ENCODE measurements at regions not wholly inside any gene's neighbourhood (a gene's known extent, or its start where the extent isn't known, plus 50 kb on each side); places are given as distances from the start of the nearest gene placed in this dataset.

DNA sequence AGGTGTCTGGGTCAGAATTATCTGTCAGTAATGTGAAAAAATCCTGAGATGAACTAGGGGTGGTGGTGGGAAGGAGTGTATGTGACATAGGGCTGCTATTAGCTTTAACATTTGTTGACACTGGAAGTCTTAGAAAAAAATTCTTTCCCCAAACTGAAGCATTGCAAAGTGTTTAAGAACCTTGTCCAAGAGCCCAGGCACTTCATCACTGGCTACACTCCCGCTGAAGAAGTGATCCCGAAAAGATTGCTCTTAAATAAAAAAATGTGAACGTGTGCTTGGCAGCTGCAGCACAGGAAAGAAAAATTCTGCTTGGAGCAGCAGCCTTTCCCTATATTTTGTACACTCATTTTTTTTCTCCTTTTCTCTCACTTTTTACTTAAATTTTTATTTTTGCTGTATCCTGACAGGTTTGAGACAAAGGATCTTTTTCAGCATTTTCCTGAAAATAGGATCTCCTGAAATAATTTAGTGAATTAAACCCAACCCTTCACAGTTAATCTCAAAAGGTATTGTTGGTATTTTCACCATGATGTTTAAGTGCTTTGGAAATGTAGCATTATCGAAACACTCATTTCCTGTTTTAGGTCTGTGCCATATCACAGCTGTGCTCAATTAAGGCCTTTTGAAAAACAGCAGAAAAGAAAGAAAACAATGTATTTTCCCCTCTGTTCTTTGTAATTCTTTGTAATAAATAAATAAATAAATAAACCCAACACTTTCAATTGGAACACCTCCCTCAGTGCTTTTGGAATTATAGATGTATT, 477.6 kb downstream of the ZNF385D start:
- no peak overlapping the region for H3K14ac ChIP-seq (ENCODE audit: insufficient read length)
- H3K27me3 ChIP-seq (replicated peaks in 1 of 4; ENCODE audit: control insufficient read depth in 3 of 4, extremely low read depth in 1 of 4, insufficient read depth in 3 of 4, low read length in 3 of 4), result no peaks in the 10 kb centered on the region
- peaks cover 0 to 5% (median 0%) of the 10 kb centered on the region in 4 experiments; a peak in 2 of 8 replicates for H3K36me3 ChIP-seq (ENCODE audit: control insufficient read depth in 2 of 4, insufficient read depth in 4 of 4, low read length in 3 of 4)
- no peak overlapping the region for H4K91ac ChIP-seq (replicated peaks; ENCODE audit: insufficient read length, low read length)
- DNase-seq (ENCODE audit: low read depth in 1 of 2, low spot score in 2 of 2) (no peak), FAIRE-seq (no peak)
- no peak overlapping the region for H3K4me3 ChIP-seq (ENCODE audit: extremely low read depth in 1 of 4, insufficient read depth in 2 of 4, low read depth in 3 of 4, low read length in 4 of 4)
- H3K79me2 ChIP-seq (ENCODE audit: control insufficient read depth in 1 of 2, insufficient read depth in 2 of 2, low read length in 2 of 2), result no peaks in the 10 kb centered on the region
- H3K23ac ChIP-seq (ENCODE audit: insufficient read length), result no peak overlapping the region
- H2BK20ac ChIP-seq (ENCODE audit: low read length), result no peak overlapping the region
- TF ChIP-seq TCF12 (IDR thresholded peaks at IDR 0.05; ENCODE audit: low read depth, low read length), result no peak
- TF ChIP-seq CBX8 (IDR thresholded peaks at IDR 0.05; ENCODE audit: borderline replicate concordance, low read depth, low read length), result no peak
- TF ChIP-seq, protein P1, sequence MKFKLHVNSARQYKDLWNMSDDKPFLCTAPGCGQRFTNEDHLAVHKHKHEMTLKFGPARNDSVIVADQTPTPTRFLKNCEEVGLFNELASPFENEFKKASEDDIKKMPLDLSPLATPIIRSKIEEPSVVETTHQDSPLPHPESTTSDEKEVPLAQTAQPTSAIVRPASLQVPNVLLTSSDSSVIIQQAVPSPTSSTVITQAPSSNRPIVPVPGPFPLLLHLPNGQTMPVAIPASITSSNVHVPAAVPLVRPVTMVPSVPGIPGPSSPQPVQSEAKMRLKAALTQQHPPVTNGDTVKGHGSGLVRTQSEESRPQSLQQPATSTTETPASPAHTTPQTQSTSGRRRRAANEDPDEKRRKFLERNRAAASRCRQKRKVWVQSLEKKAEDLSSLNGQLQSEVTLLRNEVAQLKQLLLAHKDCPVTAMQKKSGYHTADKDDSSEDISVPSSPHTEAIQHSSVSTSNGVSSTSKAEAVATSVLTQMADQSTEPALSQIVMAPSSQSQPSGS (IDR thresholded peaks at IDR 0.05; ENCODE audit: low read length), result no peak
- no peak for TF ChIP-seq SIN3A (conservative IDR thresholded peaks at IDR 0.05 in 1 of 2, IDR thresholded peaks at IDR 0.05 in 1 of 2; ENCODE audit: low read depth in 1 of 2, low read length in 2 of 2)
- H3K56ac ChIP-seq (replicated peaks; ENCODE audit: insufficient read length, low read depth, low read length), result no peak overlapping the region
- no peak overlapping the region for H3K27ac ChIP-seq (ENCODE audit: low read depth, low read length)
- no peak overlapping the region for H4K5ac ChIP-seq (ENCODE audit: insufficient read length, low read depth, low read length)
- H3K79me1 ChIP-seq (ENCODE audit: low read depth, low read length), result no peaks in the 10 kb centered on the region
- H2BK12ac ChIP-seq (ENCODE audit: low read depth, low read length), result no peak overlapping the region
- H3K9me3 ChIP-seq (ENCODE audit: insufficient read depth in 2 of 2, low read depth in 1 of 2, low read length in 1 of 2), result peaks cover 4 to 10% of the 10 kb centered on the region in 2 experiments; a peak in 3 of 4 replicates
- H4K8ac ChIP-seq (ENCODE audit: extremely low read depth, insufficient read depth, low read length), result no peak overlapping the region
- WGBS, 2 experiments (ENCODE audit: extremely low coverage in 1 of 2, insufficient coverage in 1 of 2, insufficient read length in 1 of 2, insufficient replicate concordance in 2 of 2, low coverage in 1 of 2, low lambda C conversion rate in 2 of 2, missing lambda C conversion rate in 1 of 2), result 92% methylated on average over 4 of the region's 4 CpGs; no CpG with 5 or more reads in 1 of the 2 experiments
- H3K9ac ChIP-seq (replicated peaks in 1 of 4; ENCODE audit: extremely low read depth in 1 of 4, low read depth in 3 of 4, low read length in 3 of 4), result no peak overlapping the region
- no peak overlapping the region for H3K18ac ChIP-seq (ENCODE audit: extremely low read depth, low read length)
- ChIA-PET CTCF (ENCODE audit: partially characterized antibody) (interaction anchor here (0.6 to 1.3 kb wide), 2 partner anchors 17 to 22 kb away, joined by 3 to 4 read pairs; no protein-coding TSS in a partner anchor), POLR2A (ENCODE audit: partially characterized antibody) (no interaction called here)
- H4K20me1 ChIP-seq (replicated peaks in 1 of 2; ENCODE audit: control insufficient read depth in 1 of 2, insufficient read depth in 2 of 2, low read length in 2 of 2), result no peaks in the 10 kb centered on the region
- no peak overlapping the region for H3K4ac ChIP-seq (replicated peaks; ENCODE audit: insufficient read length, low read depth, low read length)
- no peaks in the 10 kb centered on the region for H3K23me2 ChIP-seq (ENCODE audit: low read depth, low read length)
- H2BK5ac ChIP-seq (ENCODE audit: low read depth, low read length), result no peak overlapping the region
- H2BK15ac ChIP-seq (ENCODE audit: low read length), result no peak overlapping the region
- no peak overlapping the region for H2BK120ac ChIP-seq (replicated peaks; ENCODE audit: low read depth, low read length)
- H3K4me1 ChIP-seq (replicated peaks in 1 of 4; ENCODE audit: control insufficient read depth in 3 of 4, insufficient read depth in 4 of 4, low read length in 3 of 4), result no peaks in the 10 kb centered on the region
- H3K4me2 ChIP-seq (ENCODE audit: insufficient read depth in 1 of 2, low read depth in 2 of 2, low read length in 2 of 2), result no peak overlapping the region
- no peak overlapping the region for H2AFZ ChIP-seq (ENCODE audit: low read length)
- no peak overlapping the region for H2AK5ac ChIP-seq (ENCODE audit: low read depth, low read length)
